ENCODE measurements at regions not wholly inside any gene's neighbourhood (a gene's known extent, or its start where the extent isn't known, plus 50 kb on each side); places are given as distances from the start of the nearest gene placed in this dataset.

- no peak for DNase-seq (ENCODE audit: low spot score)
These were observed 300.4 kb upstream of the NT5C1B start for GRCh38 chr2:18889565-18890332.

GRCh38 chr2:18885457-18885856 is 296.1 kb upstream of the NT5C1B start:
- no peak for DNase-seq (ENCODE audit: low spot score)

GRCh38 chr2:18883616-18884456 is 294.5 kb upstream of the NT5C1B start:
- DNase-seq (ENCODE audit: low spot score): no peak

GRCh38 chr2:18871430-18871829 is 282.1 kb upstream of the NT5C1B start:
- DNase-seq (ENCODE audit: low spot score): no peak

- DNase-seq (ENCODE audit: low spot score): no peak
These were observed 280.9 kb upstream of the NT5C1B start for GRCh38 chr2:18870307-18870706.

GRCh38 chr2:18861951-18862350 is 272.6 kb upstream of the NT5C1B start:
- DNase-seq (ENCODE audit: low spot score): no peak

- no peak for DNase-seq (ENCODE audit: low spot score)
These were observed 270.8 kb upstream of the NT5C1B start for GRCh38 chr2:18860179-18860578.

- DNase-seq (ENCODE audit: low spot score): no peak
These were observed 267.4 kb upstream of the NT5C1B start for GRCh38 chr2:18856765-18857164.

- DNase-seq (ENCODE audit: low spot score): peak; percentile 12
These were observed 265.7 kb upstream of the NT5C1B start for GRCh38 chr2:18855027-18855426.

GRCh38 chr2:18849841-18850578 is 260.6 kb upstream of the NT5C1B start:
- no peak for DNase-seq (ENCODE audit: low spot score)

- no peak for DNase-seq (ENCODE audit: low spot score)
These were observed 259.3 kb upstream of the NT5C1B start for GRCh38 chr2:18848646-18849045.

GRCh38 chr2:18845854-18846445 is 256.6 kb upstream of the NT5C1B start:
- DNase-seq (ENCODE audit: low spot score): no peak

GRCh38 chr2:18842836-18843235 is 253.5 kb upstream of the NT5C1B start:
- DNase-seq (ENCODE audit: low spot score): no peak

- no peak for DNase-seq (ENCODE audit: low spot score)
These were observed 252.1 kb upstream of the NT5C1B start for GRCh38 chr2:18841248-18842150.

- DNase-seq (ENCODE audit: low spot score): no peak
These were observed 247.9 kb upstream of the NT5C1B start for GRCh38 chr2:18837240-18837639.

GRCh38 chr2:18836436-18836835 is 247.1 kb upstream of the NT5C1B start:
- no peak for DNase-seq (ENCODE audit: low spot score)

GRCh38 chr2:18835787-18836186 is 246.4 kb upstream of the NT5C1B start:
- DNase-seq (ENCODE audit: low spot score): no peak

GRCh38 chr2:18834341-18834740 is 245.0 kb upstream of the NT5C1B start:
- DNase-seq (ENCODE audit: low spot score): peak; percentile 66

GRCh38 chr2:18833941-18834340 is 244.6 kb upstream of the NT5C1B start:
- no peak for DNase-seq (ENCODE audit: low spot score)

- no peak for DNase-seq (ENCODE audit: low spot score)
These were observed 242.6 kb upstream of the NT5C1B start for GRCh38 chr2:18831916-18832510.

GRCh38 chr2:18830962-18831361 is 241.6 kb upstream of the NT5C1B start:
- DNase-seq (ENCODE audit: low spot score): no peak

All from AG20443 (cell line).